ENCODE measurements at regions not wholly inside any gene's neighbourhood (a gene's known extent, or its start where the extent isn't known, plus 50 kb on each side); places are given as distances from the start of the nearest gene placed in this dataset.

GRCh38 chr3:116767726-116768125, 58.1 kb downstream of the TUSC7 start:
- DNase-seq (ENCODE audit: extremely low spot score) = no peak
- no peak for TF ChIP-seq CTCF (IDR thresholded peaks at IDR 0.05; ENCODE audit: control extremely low read depth, extremely low read depth, low read depth, missing control alignments)
- ChIA-PET CTCF (interaction anchor here (1.5 to 2.1 kb wide), 3 partner anchors 10 to 758 kb away, joined by 3 to 14 read pairs (median 4); no protein-coding TSS in a partner anchor), POLR2A (no interaction called here)

DNA sequence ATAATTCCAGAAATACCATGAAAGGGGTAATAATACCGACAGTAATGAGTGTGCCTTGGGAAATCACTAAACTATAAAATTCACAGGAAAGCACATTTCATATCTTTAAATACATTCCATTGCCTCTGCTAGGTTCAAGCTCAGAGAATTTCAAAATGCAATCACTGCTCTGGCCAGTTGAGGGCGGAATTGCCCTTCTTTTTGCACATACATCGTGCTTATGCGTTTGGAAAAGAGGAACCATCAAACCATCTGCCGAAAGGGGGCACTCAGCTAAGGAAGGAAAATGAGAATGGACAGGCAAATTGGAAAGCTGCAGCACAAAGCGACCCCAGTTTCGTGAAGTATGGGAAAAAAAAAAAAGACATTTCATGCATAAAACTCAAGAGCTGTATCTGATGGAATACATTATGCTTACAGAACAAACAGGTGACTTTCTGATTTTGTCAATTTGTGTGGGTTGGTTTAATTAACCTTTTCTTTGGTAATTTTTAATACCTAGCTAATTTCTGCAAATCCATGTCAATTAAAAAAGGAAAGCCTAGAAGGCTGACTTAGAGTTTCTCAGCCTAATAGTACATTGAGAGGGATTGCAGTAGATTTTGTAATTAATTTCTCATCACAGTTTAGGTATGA, 61.4 kb downstream of the TUSC7 start:
- ChIA-PET CTCF (interaction anchor here (0.6 to 3.1 kb wide), 37 partner anchors 9 to 1993 kb away, joined by 3 to 56 read pairs (median 4); no protein-coding TSS in a partner anchor), POLR2A (no interaction called here)
- peak; percentile 98 for TF ChIP-seq CTCF (IDR thresholded peaks at IDR 0.05; ENCODE audit: control extremely low read depth, extremely low read depth, low read depth, missing control alignments)
- DNase-seq (ENCODE audit: extremely low spot score) = peak; percentile 44

DNA sequence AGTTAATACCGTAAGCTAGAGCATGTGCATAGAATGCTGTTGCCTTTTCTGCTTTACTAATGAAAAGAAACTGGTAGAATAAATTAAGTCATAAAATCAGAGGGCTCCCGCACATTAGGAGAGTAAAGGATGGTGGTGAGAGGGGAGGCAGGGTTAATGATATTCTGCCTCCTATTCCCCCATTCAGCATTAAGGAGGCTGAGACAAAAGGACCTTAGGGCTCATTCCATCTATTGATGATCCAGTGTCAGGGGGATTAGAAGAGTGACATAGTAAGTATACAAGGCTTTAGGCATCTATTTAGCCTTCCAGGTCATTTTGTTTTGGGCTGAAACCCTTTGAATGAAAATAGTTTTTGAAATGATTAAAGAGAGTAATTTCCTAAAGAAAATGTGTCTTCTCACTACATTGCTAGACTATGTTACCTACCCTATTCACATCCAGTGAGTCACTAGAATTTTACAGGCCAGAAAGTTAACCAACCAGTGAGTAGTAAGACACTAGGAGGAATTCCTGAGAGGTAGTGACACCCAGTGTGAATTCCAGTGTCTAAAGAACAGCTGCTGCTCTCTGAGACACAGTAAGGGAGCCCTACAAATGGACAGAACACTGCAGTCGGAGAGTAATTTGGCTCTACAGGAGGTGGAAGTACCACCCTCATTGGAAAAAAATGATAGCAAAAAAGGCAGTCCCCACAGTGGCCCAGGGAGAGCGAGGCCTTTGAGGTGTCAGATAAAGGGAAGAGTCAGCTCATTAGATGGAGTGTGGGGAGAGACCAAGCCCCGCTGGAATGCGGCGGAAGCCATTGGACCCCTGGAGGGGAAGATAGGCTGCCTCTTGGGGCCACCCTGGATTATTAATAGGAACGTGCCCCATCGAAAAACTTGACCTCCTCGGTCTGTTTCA, 67.6 kb downstream of the TUSC7 start:
- no peak for TF ChIP-seq CTCF (IDR thresholded peaks at IDR 0.05; ENCODE audit: control extremely low read depth, extremely low read depth, low read depth, missing control alignments)
- POLR2A ChIA-PET = no interaction called here
- DNase-seq (ENCODE audit: extremely low spot score) = no peak
- CTCF ChIA-PET = interaction anchor here (1.0 kb wide), 1 partner anchor 19 kb away, joined by 3 read pairs; no protein-coding TSS in a partner anchor

GRCh38 chr3:116785226-116785625, 75.6 kb downstream of the TUSC7 start:
- CTCF ChIA-PET = interaction anchor here (1.0 to 8.2 kb wide), 5 partner anchors 9 to 39 kb away, joined by 3 to 56 read pairs (median 4); no protein-coding TSS in a partner anchor
- TF ChIP-seq CTCF (IDR thresholded peaks at IDR 0.05; ENCODE audit: control extremely low read depth, extremely low read depth, low read depth, missing control alignments) = no peak
- no peak for DNase-seq (ENCODE audit: extremely low spot score)
- POLR2A ChIA-PET = no interaction called here

DNA sequence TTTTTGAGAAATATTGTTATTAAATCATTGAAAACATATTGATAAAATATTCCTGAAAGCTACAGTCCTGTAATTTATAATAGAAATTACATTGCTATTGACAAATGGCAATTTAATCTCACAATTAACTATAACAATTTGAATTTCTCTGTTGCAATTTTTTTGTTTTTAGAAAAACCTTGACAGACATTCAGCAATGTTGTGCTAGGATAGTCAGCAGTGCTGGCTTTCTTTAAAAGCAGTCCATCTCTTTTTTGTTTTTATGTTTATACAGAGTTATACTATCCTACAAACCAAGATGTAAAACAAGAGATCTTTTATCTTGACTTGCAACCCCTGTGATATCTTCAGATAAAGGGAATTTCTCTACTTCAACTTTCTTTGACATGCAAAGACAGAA, 93.1 kb downstream of the TUSC7 start:
- DNase-seq (ENCODE audit: extremely low spot score) = no peak
- TF ChIP-seq CTCF (IDR thresholded peaks at IDR 0.05; ENCODE audit: control extremely low read depth, extremely low read depth, low read depth, missing control alignments) = no peak
- POLR2A ChIA-PET = no interaction called here
- CTCF ChIA-PET = no interaction called here

GRCh38 chr3:116806351-116806750, 96.8 kb downstream of the TUSC7 start:
- ChIA-PET CTCF (no interaction called here), POLR2A (no interaction called here)
- DNase-seq (ENCODE audit: extremely low spot score) = no peak
- TF ChIP-seq CTCF (IDR thresholded peaks at IDR 0.05; ENCODE audit: control extremely low read depth, extremely low read depth, low read depth, missing control alignments) = no peak
